Hepatocyte (in vitro differentiated cells): ENCODE measurements at regions not wholly inside any gene's neighbourhood (a gene's known extent, or its start where the extent isn't known, plus 50 kb on each side); places are given as distances from the start of the nearest gene placed in this dataset.

ENCODE experiments used
- CTCF ChIP-seq: fragments of 200-600 bp; sonication (generic); IDR thresholded peaks from 2 replicates; pipeline ENCODE4 v1.5.1; 2016; ENCODE audit warnings: antibody characterized with exemption, mild to moderate bottlenecking; ENCODE audit not compliant: poor library complexity
- EZH2 ChIP-seq: fragments of 200-600 bp; sonication (generic); IDR thresholded peaks from 2 replicates; pipeline ENCODE4 v1.6.1; 2016; ENCODE audit warnings: antibody characterized with exemption, mild to moderate bottlenecking, borderline replicate concordance
- EZH2phosphoT487 ChIP-seq: fragments of 200-600 bp; sonication (generic); IDR thresholded peaks from one replicate; pipeline ENCODE4 v1.6.1; 2018; ENCODE audit warnings: antibody characterized with exemption, mild to moderate bottlenecking, low read depth, moderate library complexity; ENCODE audit not compliant: unreplicated experiment, severe bottlenecking

- TF ChIP-seq CTCF, result no peak
- no peak for TF ChIP-seq EZH2
- no peak for TF ChIP-seq EZH2phosphoT487
These were observed 172.0 kb downstream of the UQCRFS1 start for GRCh38 chr19:29040951-29041350.
